ENCODE measurements at regions not wholly inside any gene's neighbourhood (a gene's known extent, or its start where the extent isn't known, plus 50 kb on each side); places are given as distances from the start of the nearest gene placed in this dataset.

DNA sequence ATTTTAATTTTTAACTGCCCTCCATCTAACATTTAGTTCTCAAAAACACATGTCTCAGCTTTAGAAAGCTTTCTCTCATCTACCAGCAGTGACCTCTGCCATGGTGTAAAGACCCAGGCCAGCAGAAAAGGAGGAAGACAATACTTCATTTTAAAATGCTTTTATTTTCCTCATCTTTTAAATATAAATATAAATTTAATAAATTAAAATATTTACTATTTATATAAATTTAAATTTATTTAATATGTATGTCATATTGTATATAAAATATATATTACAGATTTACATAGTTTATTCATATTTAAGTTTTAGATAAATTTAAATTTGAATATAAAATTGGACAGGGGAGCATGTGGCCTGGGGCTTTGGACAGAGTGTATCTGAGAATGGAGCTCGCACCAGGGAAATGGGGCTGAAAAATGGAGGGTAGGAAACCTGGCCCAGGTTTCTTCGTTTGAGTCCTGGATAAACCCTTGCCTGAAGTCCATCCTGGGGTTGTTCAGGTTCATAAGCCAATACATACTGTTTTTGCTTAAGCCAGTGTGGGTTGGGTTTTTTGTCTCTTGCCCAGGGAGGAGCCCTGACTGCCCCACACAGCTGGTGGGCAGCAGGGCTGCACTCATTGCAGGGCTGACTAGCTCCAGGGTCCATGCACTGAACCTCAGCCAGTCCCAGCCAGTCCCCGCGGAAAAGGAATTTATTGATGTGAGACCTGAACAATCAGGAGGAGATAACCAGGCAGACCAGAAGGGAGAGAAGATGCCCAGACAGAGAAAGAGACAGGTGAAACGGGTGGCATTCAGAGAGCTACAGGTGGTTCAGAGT lies 77.3 kb upstream of the LAPTM4A start:
- Histone ChIP-seq H3K4me3 (ENCODE audit: severe bottlenecking) (no peak overlapping the region), H3K4me1 (ENCODE audit: insufficient read depth, poor library complexity, severe bottlenecking) (no peaks in the 10 kb centered on the region), H3K36me3 (ENCODE audit: low read depth) (no peaks in the 10 kb centered on the region), H3K27ac (ENCODE audit: poor library complexity, severe bottlenecking) (no peak overlapping the region), H3K27me3 (ENCODE audit: insufficient read depth, poor library complexity, severe bottlenecking) (no peaks in the 10 kb centered on the region), H3K9me3 (ENCODE audit: severe bottlenecking) (no peaks in the 10 kb centered on the region)
- TF ChIP-seq, protein P1, sequence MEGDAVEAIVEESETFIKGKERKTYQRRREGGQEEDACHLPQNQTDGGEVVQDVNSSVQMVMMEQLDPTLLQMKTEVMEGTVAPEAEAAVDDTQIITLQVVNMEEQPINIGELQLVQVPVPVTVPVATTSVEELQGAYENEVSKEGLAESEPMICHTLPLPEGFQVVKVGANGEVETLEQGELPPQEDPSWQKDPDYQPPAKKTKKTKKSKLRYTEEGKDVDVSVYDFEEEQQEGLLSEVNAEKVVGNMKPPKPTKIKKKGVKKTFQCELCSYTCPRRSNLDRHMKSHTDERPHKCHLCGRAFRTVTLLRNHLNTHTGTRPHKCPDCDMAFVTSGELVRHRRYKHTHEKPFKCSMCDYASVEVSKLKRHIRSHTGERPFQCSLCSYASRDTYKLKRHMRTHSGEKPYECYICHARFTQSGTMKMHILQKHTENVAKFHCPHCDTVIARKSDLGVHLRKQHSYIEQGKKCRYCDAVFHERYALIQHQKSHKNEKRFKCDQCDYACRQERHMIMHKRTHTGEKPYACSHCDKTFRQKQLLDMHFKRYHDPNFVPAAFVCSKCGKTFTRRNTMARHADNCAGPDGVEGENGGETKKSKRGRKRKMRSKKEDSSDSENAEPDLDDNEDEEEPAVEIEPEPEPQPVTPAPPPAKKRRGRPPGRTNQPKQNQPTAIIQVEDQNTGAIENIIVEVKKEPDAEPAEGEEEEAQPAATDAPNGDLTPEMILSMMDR (IDR thresholded peaks at IDR 0.05; ENCODE audit: poor library complexity, severe bottlenecking) = no peak
- ATAC-seq (ENCODE audit: low read depth) (no peak), DNase-seq (ENCODE audit: low spot score) (no peak)

GRCh38 chr2:20126469-20126868 lies 75.0 kb upstream of the LAPTM4A start:
- TF ChIP-seq, protein P1 (IDR thresholded peaks at IDR 0.05; ENCODE audit: poor library complexity, severe bottlenecking) = no peak
- no peaks in the 10 kb centered on the region for H3K9me3 ChIP-seq (ENCODE audit: severe bottlenecking)
- H3K36me3 ChIP-seq (ENCODE audit: low read depth) = no peaks in the 10 kb centered on the region
- H3K27me3 ChIP-seq (ENCODE audit: insufficient read depth, poor library complexity, severe bottlenecking) = no peaks in the 10 kb centered on the region
- DNase-seq (ENCODE audit: low spot score) = no peak
- no peaks in the 10 kb centered on the region for H3K4me1 ChIP-seq (ENCODE audit: insufficient read depth, poor library complexity, severe bottlenecking)
- H3K27ac ChIP-seq (ENCODE audit: poor library complexity, severe bottlenecking) = no peak overlapping the region
- H3K4me3 ChIP-seq (ENCODE audit: severe bottlenecking) = no peak overlapping the region
- no peak for ATAC-seq (ENCODE audit: low read depth)

- TF ChIP-seq, protein P1 (IDR thresholded peaks at IDR 0.05; ENCODE audit: poor library complexity, severe bottlenecking) = no peak
- no peak for ATAC-seq (ENCODE audit: low read depth)
- Histone ChIP-seq H3K27ac (ENCODE audit: poor library complexity, severe bottlenecking) (no peak overlapping the region), H3K4me3 (ENCODE audit: severe bottlenecking) (no peak overlapping the region), H3K4me1 (ENCODE audit: insufficient read depth, poor library complexity, severe bottlenecking) (no peaks in the 10 kb centered on the region), H3K36me3 (ENCODE audit: low read depth) (no peaks in the 10 kb centered on the region), H3K9me3 (ENCODE audit: severe bottlenecking) (no peaks in the 10 kb centered on the region), H3K27me3 (ENCODE audit: insufficient read depth, poor library complexity, severe bottlenecking) (no peaks in the 10 kb centered on the region)
- no peak for DNase-seq (ENCODE audit: low spot score)
Measured at GRCh38 chr2:20126040-20126439, 74.6 kb upstream of the LAPTM4A start.

GRCh38 chr2:20125616-20126015 lies 74.2 kb upstream of the LAPTM4A start:
- Histone ChIP-seq H3K9me3 (ENCODE audit: severe bottlenecking) (no peaks in the 10 kb centered on the region), H3K27me3 (ENCODE audit: insufficient read depth, poor library complexity, severe bottlenecking) (no peaks in the 10 kb centered on the region), H3K36me3 (ENCODE audit: low read depth) (no peaks in the 10 kb centered on the region), H3K27ac (ENCODE audit: poor library complexity, severe bottlenecking) (no peak overlapping the region), H3K4me1 (ENCODE audit: insufficient read depth, poor library complexity, severe bottlenecking) (no peaks in the 10 kb centered on the region), H3K4me3 (ENCODE audit: severe bottlenecking) (no peak overlapping the region)
- TF ChIP-seq, protein P1 (IDR thresholded peaks at IDR 0.05; ENCODE audit: poor library complexity, severe bottlenecking) = no peak
- no peak for DNase-seq (ENCODE audit: low spot score)
- ATAC-seq (ENCODE audit: low read depth) = no peak

DNA sequence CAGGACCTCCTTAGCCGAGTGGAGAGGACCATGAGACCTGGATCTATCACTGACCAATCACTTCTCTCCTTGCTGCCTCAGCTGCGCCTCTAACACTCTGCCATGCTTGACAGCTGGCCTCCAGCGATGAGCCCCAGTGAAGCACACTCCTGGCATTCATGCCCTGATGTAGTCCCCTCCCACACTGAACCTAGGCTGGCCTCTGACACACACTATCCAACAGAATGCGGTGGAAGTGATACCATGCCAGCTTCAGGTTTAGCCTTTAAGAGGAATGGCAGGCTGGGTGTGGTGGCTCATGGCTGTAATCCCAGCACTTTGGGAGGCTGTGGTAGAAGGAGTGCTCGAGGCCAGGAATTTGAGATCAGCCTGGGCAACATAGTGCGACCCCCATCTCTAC lies 73.7 kb upstream of the LAPTM4A start:
- Histone ChIP-seq H3K36me3 (ENCODE audit: low read depth) (no peaks in the 10 kb centered on the region), H3K27ac (ENCODE audit: poor library complexity, severe bottlenecking) (no peak overlapping the region), H3K27me3 (ENCODE audit: insufficient read depth, poor library complexity, severe bottlenecking) (no peaks in the 10 kb centered on the region), H3K4me3 (ENCODE audit: severe bottlenecking) (no peak overlapping the region), H3K9me3 (ENCODE audit: severe bottlenecking) (no peaks in the 10 kb centered on the region), H3K4me1 (ENCODE audit: insufficient read depth, poor library complexity, severe bottlenecking) (no peaks in the 10 kb centered on the region)
- no peak for ATAC-seq (ENCODE audit: low read depth)
- DNase-seq (ENCODE audit: low spot score) = no peak
- TF ChIP-seq, protein P1 (IDR thresholded peaks at IDR 0.05; ENCODE audit: poor library complexity, severe bottlenecking) = no peak

Measured in RWPE2 (cell line).